Ureter (tissue), 1 donor: ENCODE measurements at regions not wholly inside any gene's neighbourhood (a gene's known extent, or its start where the extent isn't known, plus 50 kb on each side); places are given as distances from the start of the nearest gene placed in this dataset.

ENCODE experiments used
- DNase-seq: peaks from one replicate; pipeline ENCODE4 v3.0.0-alpha.2; 2020; ENCODE audit warnings: low spot score
- donor health status: DM: yes; HTN: yes; CAD: no.

GRCh38 chr11:128407962-128408361, 179.4 kb downstream of the ETS1 start:
- DNase-seq, result no peak

DNA sequence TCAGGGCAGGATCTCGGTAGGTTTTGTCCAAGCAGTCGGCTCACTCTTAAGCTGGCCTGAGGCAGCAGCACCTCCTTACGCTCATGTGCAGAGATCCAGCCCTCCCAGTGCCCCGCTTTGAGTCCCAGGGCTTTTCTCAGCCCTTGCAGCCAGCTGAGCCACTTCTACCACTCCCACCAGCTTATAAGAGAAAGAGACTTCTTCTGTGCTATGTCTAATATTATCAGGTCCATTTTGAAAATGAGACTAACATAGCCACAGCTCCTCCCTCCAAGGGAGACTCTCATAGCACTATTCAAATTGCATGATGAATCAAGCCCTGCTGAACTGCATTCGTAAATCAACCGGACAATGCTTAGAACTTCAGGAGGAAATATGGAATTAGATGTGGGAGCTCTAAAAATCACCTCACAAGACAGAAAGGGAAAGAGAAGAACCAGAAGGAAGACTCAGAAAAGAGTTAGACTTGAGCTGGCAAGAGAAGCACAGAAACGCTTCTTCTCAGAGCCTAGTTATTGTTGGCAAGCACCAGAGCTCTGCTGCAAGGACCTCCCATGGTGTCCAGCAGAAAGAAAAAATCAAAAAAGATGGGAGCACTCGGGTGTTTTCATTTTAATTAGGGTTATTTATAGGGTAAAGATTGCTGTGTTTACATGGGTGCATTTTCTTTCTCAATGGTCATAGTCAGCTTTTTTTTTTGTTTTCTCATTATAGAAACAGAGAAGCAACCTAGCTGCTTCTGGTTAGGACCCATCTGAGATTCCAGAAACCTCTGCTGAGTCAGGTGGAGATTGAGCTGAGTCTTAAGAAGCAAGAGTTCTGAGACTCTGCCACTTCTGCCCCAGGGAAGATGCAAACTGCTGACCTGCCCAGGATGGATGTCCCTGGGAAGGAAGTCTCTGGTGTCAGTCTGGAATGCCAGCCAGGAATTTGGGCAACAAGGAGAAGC, 181.4 kb downstream of the ETS1 start:
- no peak for DNase-seq

DNA sequence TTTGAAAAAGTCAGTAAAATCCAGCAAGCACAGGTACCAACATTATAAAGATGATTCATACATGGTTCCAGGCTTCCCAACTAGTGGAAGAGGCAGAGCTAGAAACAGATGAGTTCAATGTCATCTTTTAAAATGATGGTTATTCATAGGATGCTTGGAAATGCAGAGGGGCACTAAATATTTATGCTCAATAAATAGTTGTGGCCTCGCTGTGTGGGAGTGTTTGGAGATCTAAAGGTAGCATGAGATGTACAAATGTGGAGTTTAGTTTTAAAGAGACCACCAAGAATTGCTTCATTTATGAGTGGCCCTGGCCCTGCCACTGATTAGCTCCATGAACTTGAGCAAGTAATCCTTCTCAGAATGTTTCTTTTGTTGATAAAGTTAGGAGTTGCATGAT, 182.2 kb downstream of the ETS1 start:
- no peak for DNase-seq

GRCh38 chr11:128404437-128404836, 182.9 kb downstream of the ETS1 start:
- DNase-seq, result no peak

DNA sequence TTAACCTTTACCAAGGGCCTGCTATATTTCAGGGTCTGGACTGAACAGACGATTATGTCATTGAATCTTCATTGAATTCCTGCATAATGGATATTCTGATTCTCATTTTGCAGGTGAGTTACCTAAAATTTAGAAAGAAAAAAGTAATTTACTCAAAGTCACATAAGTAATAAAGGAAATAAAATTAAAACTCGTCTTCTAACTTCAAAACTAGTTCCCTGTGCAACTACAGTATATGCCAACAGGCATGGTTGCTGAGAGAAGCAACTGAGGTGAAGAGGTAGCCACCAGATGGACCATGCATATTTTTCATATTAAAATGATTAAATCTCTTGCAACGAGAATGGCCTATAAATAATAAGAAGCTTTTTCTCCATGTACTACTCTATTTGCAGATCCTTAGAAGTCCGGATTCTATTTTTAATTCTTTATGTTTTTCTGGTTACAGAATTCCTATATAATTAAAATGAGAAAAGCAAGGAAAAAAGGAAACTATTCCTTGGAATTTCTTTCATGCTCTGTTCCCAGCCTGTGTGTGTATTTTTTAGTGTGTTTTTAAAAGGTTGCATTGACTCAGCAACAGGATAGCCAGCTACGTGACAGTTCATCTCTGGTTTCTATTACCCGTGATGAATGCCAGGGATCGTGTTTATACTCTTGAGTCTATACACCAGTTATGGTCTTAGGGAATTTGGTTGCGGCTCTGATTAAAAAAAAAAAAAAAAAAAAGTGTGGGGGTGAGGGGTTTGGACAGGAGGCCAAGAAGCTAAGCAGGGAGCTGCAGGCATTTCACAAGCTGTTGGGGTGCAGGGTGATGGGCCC, 186.8 kb downstream of the ETS1 start:
- no peak for DNase-seq

GRCh38 chr11:128399251-128400121, 187.9 kb downstream of the ETS1 start:
- DNase-seq, result no peak

DNA sequence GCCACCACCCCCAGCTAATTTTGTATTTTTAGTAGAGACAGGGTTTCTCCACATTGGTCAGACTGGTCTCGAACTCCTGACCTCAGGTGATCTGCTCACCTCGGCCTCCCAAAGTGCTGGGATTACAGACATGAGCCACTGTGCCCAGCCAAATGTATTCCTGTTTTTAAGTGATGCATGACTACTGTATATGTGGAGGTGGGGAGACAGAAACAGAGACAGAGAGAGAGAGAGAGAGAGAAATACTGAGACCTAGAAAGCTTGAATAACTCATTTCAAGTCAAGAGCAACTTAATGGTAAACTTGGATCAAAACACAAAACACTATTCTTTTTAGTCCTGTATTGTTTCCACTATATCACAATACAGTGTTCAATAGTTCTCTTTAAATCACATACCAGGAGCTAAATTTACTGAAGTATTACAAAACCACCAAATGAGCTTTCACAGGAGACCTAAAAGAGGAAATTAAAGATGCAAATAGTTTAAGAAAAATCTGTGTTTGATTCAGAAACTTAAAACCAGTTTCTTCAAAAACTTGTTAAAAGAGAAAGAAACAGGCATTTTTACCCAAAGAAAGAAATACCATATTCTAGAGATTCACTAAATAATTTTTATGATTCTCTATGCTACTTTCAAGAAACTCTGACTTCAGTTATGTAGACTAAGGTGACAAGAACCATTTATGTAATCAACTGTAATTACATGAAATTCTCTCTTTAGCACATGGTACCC, 188.7 kb downstream of the ETS1 start:
- no peak for DNase-seq

GRCh38 chr11:128397362-128397761, 190.0 kb downstream of the ETS1 start:
- no peak for DNase-seq

DNA sequence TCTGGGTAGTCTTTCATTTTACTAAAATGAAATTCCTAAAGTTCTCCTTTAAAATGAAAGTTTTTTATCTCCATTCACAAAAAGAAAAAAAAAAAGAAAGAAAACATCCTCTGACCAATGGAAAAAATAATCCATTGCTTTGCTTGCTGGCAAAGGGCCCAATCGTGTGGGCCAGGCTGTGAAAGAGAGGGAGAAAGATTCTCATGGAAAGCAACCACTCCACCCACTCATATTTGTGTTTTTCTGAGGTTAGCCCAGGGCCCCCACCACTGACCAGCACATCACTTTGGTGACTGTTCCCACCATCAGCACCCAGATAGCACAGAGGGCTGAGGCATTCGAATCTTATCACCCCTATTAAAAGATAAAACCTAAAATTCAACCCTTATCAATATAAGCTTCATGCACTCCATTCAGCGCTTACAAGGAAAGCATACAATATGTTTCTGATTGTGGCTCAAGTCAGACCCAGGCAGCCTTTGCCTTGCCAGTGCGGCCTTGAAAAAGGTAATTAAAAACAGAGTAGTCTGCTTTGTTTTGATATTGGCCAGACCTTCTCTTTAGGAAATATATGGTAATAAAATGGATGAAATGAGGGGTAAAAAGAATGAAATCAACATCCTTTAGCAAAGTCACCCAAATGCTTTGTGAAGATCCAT, 192.8 kb downstream of the ETS1 start:
- no peak for DNase-seq

DNA sequence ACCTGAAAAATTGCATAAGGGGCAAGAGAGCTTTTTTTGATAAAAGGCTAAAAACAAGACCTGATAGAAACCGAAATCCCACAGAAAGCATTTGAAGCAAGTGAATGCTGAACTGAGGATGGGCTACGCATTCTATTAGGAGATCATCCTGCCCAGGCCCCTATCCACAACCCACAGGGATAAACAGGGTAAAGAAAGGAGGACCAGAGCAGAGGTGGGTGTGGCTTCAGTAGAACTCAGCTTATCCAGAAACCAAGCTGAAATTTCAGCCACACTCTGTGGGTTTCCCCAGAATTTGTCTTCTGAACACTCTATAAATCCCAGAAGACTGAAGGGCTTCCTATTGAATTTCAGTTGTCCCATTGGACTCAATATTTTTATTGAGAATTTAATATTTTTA, 195.1 kb downstream of the ETS1 start:
- DNase-seq, result no peak

GRCh38 chr11:128391811-128392210, 195.5 kb downstream of the ETS1 start:
- DNase-seq, result no peak

GRCh38 chr11:128390246-128390645, 197.1 kb downstream of the ETS1 start:
- DNase-seq, result no peak

DNA sequence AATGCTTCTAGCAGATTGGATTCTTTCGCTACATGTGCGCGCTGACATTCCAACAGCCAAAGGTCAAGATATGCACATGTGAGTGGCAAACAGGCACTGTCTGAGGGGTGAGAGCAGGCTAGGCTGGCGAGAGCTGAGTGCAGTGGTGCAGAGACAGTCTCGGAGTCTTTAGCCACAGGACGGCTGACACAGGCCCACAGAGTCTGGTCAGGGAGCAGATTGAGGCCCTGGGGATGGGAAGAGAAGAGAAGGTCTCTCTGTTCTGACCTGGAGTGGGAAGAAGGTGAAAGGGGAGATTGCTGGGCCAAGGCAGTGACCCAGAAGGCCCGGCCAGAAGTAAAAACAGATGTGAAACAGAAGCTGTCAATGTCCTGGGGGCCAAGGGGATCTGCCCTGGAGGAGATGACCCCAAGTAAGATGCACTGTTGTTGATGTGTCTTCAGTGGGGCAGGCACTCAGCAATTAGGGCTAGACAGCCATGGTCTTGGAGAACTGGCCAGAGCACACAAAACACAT, 197.8 kb downstream of the ETS1 start:
- DNase-seq, result no peak

GRCh38 chr11:128388206-128388815, 199.0 kb downstream of the ETS1 start:
- no peak for DNase-seq

DNA sequence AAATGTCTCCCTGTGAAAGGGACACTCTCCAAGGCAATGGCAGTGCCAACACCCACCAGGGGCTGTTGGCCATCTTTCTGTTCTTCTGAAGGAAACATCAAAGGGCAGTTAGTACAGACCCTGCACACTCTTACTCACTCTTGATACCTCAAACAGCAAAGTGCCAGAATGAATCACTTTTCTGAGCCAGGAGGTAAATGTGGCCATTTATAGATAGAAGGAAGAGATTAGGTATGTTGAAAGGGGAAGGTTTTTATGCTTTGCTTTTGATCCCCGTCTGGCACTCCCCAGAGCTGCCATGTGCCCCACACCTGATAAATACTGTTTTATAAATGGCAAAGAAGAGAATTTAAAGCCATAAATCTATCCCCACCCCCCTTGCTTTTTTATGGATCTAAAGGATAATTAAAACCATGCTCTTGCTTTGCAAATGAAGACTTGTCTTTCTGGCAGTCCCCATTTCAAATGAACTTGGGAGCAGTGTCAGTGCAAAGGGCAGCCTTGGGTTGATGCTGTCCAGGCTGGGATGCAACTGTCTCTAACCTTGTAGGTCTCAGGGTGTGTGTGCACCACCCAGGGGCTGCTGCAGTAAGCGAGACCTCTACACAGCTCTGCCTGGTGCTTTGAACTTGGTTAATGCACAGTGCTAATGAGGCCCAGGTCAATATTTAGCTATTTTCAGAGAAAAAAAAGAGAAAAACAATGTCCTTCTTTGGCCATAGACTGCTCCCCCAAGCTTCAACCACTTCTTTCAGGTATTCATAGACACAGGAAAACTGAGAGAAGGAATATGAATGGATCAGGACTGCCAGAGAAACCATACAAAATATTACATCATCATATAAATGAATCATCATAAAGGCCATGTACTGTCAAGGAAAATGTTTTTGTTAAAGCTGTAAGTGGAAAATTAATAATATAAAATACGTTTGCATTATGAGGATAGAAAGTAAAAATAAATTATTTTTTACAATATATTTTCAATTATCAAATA, 207.5 kb downstream of the ETS1 start:
- DNase-seq, result no peak

DNA sequence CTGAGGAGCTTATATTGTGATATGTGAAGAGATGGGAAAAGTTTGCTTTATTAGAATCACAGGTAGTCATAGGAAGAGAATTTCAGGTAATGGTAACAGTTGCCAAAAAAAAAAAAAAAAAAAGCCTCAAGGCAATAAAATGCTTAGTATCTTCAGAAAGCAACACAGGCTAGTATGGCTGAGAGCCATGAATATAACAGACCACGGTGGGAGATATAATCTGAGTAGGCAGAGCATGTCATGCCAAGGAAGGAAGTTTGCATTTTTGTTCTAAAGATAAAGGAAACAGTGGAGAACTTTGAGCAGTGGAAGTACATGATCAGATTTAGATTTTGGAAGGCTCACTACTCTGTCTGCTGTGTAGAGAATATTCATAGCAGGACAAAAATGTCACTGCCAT, 211.4 kb downstream of the ETS1 start:
- no peak for DNase-seq

DNA sequence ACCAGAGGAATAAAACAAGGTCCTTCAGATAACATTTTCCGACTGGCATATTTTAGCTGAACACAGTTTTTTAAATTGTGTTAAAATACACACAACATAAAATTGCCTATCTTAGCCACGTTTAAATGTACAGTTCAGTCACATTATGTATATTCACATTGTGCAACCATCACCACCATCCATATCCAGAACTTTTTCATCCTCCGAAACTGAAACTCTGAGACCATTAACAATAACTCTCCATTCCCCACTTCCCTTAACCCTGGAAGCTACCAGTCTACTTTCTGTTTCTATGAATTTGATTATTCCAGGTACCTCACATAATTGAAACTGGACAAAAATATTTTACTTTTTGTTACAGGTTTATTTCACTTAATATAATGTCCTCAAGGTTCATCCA, 213.3 kb downstream of the ETS1 start:
- no peak for DNase-seq

DNA sequence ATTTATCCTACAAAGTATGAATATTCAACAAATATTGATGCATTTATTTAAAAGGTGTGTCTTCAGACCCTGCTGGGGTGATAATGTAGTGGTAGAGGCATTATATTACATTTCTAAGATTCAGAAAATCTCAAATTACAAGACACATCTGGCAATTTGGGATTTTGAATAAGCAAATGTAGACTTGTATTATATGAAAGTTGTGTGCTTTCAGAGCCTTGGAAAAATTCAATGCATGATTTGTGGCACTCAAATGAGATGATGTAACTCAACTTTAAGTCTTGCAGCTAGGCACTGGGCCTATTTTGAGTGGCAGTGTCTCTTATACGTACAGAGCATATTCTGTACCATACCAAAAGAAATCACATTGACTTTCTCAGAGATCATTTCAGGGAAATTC, 214.4 kb downstream of the ETS1 start:
- DNase-seq, result no peak

DNA sequence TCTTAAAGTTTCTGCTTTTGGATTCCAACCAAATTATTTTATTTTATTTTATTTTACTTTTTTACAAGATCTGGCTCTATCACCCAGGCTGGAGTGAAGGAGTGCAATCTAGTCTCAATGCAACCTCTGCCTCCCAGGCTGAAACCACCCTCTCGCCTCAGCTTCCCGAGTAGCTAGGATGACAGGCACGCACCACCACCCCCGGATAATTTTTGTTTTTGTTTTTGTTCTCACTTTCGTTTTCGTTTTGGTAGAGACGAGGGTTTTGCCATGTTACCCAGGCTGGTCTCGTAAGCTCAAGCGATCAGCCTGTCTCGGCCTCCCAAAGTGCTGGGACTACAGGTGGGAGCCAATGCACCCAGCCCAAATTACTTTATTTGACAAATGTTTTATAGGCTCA, 219.8 kb downstream of the ETS1 start:
- DNase-seq, result no peak
